Smooth muscle cell of the brain vasculature (primary cell): ENCODE measurements at regions not wholly inside any gene's neighbourhood (a gene's known extent, or its start where the extent isn't known, plus 50 kb on each side); places are given as distances from the start of the nearest gene placed in this dataset.

ENCODE experiments used
- DNase-seq: peaks from one replicate; pipeline ENCODE4 v3.0.0-alpha.2; 2012; ENCODE audit warnings: low read depth, low spot score

DNA sequence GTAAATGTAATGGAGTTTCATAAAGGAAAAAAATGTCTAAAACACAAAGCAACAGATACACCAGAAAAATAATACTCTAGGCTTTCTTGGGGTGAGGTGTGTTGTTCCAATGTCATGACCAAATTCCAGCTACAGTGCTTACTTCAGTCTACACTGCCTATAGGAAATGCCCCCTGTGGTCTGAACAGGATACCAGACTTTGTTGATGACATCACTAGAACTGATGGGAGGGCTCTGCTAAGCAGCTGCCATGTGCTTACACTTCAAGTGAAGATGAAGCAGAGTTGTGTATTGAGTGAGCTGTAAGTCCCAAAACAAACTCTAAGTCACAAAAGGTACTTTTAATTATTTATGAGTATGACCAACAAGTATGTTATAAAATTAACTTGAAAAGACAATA, 456.1 kb upstream of the IL12A start:
- DNase-seq: no peak

DNA sequence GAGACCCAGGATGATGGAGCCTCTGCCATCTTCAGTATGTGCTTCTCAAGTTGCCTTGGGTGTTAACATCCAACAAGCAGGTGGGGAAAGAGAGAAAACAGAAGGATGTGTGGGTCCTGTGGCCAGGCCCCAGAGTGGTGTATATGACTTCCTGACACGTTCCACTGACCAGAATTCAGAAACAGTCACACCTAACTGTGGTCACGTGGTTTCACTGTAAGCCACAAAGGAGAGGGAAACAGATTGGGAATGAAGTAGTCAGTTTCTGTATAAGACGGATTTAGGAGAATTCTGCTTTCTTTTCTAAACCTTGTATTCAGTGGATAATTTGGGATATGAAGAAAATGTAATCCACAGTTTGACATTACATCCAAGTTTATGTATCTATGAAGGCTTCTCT, 454.1 kb upstream of the IL12A start:
- DNase-seq: no peak

DNA sequence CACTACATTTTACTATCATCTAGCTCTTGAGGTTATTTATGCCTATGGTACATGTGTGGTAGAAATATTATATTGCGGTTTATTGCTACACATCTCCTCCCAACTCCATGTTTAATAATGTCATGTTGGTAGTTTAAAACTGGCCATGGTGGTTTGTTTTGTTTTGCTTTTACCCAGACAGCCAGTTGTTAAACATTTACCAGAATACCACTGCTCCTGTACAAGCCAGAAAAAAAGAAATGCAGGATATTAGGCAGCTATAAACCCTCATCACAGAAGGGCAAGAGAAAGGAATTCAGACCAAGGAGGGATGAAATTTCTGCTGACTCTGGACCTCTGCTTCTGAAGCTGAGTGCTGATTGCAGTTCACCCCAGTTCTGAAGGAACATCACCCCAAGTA, 451.8 kb upstream of the IL12A start:
- DNase-seq: no peak

DNA sequence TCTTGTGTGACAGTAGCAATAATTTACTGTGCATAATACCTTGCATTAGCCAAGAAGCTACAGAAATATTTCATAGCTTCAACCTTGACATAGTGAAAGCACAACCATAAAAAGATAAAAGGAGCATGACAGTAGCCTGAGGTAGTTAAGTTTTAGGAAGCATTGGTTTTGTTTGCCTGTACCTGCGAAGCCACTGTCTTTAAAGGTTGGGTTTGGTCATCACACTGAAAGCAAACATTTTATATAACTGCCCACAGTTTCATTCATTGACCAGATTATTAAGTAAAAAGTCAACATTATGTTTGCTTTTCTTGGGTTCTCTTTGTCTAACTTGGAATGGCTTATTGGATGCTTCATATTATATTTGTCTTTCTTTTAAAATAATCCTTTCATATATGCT, 450.1 kb upstream of the IL12A start:
- no peak for DNase-seq

DNA sequence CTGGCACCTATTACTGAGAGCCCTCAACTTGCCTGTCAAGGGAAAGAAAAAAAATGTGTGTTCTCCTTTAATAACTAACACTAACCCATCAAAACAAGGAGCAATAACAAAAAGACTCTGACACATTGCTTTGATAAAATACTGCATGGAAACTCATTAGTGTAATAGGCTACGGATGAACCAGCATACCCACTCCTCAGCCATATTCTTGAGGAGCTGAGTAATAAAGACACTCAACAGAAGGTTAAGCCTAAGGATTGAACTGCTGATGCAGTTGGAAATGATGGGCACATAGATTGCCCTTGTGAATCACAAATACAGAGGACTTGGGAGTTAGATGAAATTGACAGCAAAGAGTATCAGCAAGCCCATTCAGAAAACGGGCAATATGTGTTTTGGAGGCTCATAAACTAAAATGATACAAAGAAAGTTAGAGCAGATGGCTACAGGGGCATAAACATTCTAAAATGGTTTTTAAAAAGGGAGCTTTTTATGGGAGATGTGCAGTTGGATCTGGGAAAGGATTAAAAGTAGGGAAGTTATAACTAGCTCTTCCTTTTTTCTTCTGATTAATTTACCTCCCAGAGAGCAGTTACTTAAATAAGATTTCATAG, 447.6 kb upstream of the IL12A start:
- no peak for DNase-seq

DNA sequence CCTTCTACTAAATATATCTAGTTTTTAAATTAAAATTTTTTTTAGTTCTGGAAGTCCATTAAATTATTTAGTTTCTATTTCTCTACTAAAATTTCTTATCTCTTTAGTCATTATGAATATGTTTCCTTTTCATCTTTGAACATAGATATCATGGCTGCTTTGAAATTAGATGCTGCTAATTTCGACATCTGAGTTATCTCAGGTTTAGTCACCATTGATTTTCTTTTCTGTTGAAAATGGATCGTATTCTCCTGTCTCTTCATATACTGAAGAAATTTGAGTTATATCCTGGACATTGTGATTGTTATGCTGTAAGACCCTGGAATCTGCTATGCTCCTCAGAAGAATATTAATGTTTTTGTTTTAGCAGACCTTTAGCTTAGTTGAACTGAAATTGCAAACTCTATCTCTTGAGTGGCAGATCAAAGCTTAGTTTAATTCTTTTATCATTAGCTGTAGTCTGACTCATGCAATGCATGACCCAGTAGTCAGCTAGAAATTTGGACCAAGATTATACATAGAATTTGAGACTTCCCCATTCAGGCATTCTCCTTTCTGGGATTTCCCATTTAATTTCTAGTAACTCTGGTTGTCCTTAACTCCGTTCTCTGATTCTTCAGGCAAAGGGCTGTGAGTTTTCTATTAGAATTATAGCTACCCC, 439.8 kb upstream of the IL12A start:
- DNase-seq: no peak

DNA sequence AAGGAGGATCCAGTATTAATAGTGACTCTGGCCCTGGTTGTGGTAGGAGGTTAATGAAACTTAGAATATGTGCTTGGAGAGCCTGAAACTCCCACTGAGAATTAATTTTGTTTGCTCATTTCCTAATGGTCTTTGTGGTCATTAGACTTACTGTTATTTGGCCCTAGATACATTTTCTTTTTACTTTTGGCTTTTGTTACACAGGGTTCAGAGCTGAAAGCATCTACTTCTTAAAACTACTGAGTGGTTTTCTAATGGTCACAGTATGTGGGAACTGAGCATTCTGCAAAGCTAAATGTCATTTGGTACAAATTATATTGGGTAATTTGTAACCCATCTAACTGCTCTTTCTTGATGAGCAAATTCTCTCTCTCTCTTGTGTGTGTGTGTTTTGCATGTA, 433.4 kb upstream of the IL12A start:
- DNase-seq: no peak

DNA sequence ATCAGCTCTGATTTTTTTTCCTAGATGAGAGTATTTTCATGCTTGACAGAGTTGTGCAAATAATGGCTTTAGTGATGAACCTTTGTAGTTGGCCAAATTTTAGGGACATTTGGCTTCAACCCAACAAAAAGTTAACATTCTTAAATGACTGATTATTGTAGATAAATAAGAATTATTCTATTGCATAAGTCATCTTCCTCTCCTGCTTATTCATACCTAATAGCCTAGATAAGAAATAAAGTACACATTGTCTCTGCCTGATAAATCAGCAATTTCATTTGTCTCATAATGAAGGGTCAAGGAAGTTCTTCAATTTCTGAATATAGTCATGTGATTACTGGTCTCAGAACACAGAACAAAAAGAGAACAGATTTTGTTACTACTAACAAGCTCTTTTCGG, 428.9 kb upstream of the IL12A start:
- no peak for DNase-seq

DNA sequence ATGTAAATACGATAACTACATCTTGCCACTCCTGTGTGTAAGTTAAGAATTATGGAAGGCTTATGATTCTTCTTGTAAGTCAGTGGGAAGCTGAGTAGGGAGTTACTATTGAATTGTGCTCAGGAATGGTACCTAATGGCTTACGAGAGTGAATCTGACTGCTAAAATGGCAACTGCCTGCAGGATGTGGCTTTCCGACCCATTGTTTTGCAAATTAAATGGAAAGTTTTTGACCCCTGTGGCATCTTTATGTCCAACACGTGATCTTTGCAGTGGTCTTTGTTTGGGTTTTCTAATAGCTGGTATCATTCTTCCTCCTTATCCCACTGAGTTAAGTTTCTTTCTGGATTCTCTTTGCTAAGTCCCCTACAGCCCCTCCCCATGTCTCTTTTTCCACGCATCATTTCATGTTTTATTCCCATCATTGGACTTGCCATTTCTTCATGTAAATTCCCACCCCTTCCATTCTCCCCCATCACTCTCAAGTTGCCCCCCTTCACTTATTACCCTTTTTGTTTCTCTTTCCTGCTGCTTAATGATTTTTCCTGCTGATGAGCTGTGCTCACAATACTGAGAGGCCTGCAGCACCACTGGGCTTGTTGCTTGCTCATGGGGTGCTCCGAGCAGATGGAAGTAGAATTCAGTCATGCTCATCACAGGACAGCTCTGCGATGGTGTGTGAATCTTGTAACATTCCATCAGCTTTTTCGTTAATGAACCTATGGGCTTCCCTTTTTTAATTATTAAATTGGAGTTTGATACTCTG, 428.2 kb upstream of the IL12A start:
- no peak for DNase-seq

DNA sequence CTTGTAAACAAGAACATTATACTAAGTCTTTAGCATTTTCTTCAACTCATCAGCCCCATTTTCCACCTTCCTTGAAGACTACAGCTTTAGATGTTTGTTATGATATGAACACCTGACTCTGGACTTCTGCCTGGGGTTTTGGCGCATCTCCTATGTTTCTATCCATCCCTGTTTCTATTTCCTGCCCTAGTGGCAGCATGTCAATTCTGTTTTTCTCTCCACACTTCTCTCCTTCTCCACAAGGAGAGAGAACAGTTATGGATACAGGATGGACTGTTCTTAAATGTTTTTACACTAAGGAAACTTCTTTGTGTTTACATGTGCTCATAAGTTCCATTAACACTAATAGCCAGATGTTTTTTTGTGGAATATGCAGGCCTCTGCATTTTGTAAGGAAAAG, 423.3 kb upstream of the IL12A start:
- DNase-seq: no peak

DNA sequence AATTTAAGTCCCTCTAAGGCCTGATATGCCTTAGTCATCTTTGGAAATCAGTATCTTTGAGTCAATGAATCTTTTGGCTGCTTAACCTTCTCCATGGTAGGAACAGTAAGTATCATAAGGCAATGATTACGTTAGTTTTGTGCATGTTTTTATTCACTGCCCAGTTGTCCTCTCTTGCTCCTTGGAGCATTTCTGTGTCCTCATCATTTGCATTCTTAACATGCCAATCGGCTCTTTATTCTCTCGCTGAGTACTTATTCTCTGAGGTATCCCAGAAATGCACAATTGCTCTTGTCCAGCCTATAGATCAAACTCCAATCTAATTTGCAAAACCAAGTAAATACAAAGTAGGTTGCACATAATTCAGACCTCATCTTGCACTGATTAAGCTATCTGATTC, 405.0 kb upstream of the IL12A start:
- no peak for DNase-seq

DNA sequence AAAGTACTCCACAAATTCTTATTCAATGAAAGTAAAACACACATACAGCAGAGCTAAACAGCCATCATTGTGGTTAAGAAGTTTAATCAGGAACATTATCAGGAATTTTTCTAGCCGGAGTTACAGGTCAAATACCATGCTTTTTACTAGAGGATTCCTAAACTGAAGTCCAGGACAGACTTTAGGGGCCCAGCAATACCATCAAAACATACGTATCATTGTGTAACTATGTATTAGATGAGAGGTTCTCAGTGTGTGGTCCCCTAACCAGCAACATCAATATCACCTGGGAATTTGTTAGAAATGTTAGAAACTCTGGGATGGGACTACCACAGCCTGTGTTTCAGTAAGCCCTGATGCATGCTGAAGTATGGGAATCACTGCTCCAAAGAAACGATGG, 404.2 kb upstream of the IL12A start:
- DNase-seq: no peak

DNA sequence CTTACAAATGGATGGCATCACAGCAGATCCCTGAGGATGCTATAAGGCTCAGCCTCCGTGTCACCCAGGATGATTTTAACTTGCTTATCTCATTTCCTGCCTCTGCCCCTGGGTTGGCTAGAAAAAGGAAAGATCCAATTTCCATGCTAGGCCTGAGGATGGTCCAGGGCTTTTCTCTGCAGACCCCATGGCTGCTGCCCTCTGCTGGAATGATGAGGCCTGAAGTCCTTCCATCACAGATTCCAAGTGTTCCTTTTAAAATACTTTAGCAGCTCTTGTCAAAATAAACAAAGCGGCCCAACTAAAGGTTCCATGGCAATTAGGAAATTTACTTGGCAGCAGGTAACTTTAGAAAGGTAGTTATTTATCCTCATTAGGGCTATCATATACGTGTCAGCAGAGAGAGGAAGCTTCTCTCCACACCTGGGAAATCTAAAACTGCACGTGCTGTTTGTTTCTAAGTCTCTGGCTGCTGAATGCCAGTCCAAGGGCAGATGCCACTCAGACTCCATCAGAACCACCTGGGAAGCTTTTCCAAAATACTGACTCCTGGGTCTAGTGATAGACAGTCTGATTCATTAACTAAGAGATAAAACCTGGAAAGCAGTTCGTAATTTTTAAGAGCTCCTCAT, 401.9 kb upstream of the IL12A start:
- peak; percentile 15 for DNase-seq

DNA sequence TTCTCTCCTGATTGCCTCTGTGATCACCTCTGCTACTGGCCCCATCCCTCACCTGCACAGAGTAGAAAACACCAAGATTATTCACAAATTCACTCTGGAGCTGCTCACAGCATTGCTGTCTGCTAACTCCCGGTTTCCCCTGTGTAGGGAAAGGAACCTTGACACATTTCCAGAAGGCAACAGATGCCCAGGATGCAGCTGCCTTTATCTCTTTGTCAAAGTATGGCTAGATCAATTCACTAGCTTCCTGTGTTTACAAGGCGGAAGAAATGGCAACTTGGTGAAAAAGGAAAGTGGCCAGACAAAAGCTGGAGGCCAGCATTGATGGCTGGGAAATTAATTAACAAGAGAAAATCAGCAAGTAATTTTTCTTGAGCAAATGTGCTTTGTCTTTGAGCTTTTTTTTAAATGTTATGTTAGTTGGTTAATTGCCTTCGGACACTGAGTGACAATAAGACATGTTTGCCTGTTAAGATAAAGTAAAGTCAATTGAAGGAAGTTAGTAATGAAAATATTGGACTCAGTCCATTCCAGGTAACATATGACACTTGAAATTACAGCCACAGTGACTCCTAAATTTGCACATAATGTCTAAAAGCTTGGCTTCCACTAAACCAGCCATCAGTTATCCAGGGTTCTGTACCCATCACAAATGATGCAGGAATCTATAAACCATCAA, 394.6 kb upstream of the IL12A start:
- no peak for DNase-seq

DNA sequence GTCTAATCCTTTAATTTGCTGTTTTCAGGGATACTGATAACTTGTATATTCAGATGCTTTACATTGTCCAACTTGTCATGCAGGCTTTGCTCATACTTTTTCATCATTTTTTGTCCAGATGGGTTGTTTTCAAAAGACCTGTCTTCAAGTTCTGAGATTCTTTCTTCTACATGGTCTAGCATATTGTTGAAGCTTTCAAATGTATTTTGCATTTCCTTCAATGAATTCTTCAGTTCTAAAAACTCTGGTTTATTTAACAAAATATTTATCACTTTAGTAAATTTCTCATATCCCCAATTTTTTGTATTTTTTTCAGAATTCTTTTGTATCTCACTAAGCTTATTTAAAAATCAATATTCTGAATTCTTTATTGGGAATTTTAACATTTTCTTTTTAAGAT, 388.3 kb upstream of the IL12A start:
- no peak for DNase-seq

DNA sequence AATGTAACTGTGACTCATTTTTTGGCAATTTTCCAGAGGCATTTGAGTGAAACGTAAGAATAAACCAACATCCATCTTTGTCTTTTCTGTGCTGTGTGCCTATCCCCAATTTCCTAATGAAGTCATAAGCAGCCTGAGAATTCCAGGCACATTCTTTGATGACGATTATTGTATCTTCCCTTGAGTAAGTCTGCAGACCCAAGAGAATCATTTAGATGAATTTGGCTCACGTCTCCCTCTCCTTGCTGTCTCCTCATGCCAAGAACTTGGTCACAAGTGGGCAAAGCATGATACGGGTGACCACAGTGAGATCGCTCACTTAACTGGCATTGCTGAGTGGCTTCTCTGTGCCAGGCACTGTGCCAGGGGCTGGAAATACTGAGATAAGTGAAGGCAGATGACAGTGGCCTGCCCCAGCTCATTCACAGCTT, 384.5 kb upstream of the IL12A start:
- no peak for DNase-seq

DNA sequence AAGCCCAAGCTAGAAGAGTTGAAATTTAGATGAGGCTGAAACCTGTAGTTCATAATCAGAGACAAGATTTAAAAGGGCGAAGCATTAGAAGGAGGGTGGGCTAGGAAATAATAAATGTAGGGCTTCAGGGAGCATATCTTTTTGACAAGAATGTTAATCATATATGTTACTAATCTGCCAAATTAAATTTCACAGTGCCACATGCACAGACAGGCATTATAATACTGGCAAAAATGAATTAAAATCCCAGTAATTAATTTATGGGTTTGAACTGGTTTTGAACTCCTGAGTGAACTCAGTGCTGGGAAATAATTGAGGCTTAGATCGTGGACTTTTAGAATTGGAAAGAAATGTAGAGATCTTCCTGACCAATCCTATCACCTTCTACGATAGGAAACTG, 383.5 kb upstream of the IL12A start:
- no peak for DNase-seq

DNA sequence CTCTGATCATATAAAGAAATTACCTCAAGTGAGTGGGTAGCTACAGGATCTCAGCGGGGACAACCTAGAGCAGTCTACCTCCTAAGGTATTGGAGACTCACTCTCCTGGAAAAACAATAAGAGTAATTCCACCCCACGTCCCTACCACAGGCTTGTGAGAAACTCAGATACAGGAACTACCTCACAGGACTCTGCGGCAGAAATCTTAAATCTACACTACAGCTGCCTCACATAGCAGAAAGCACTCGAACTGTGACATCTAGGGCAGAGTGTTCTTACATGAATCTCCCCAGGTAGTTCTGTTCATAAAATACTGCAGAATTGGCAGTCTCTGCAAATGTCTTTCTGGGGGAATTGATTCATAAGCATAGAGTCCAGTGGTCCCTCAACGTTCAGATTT, 382.9 kb upstream of the IL12A start:
- DNase-seq: no peak

DNA sequence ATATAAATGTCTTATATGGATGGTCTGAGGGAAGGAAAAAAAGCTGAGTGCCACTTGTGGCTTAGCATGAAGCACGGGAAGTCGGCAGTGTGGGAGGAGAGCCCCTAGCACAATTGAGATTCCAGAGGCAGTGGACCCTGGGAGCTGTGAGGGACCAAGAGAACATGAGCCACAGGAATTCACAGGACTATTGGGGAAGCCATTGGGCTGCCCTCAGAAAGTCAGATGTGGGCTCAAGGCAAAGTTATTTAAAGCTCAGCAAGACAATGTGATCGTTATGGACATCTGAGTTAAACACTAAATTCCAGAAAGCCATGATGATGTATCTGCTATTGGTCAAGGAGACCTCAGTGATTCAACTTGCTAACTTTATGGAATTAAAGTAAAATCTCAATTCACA, 380.8 kb upstream of the IL12A start:
- no peak for DNase-seq

DNA sequence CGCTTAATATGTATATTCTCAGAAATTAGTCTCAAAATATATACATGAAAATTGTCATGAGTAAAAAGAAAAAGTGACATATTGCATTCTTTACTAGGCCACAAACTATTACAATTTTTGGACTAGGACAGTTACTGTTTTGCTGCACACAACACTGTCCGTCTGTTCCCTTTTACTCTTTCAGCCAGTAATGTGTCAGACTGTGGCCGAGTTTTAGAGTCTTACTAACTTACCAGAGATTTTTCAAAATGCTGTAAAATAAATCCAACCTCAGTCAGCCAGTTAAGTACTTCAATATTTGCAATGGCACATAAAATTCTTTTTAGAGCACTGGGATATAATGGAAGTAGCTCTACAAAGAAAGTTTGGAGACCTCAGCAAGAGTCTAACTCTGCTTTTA, 380.3 kb upstream of the IL12A start:
- no peak for DNase-seq

DNA sequence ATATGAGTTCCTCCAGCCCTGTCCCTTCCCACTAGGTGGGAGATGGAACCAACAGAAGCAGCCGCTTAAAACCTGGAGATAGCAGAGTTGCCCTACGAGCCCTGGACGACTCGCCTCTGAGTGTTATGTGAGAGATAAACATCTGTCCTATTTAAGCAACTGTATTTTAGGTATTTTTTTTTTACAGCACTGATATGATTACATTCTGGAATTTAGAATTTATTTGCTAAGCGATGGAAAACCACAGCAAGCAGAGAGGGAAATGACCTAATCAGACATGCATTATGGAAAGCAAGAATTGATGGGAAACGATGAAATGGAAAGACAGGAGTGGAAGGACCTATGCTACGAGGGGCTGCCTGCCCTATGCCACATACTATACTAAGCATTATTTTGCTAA, 379.0 kb upstream of the IL12A start:
- no peak for DNase-seq

DNA sequence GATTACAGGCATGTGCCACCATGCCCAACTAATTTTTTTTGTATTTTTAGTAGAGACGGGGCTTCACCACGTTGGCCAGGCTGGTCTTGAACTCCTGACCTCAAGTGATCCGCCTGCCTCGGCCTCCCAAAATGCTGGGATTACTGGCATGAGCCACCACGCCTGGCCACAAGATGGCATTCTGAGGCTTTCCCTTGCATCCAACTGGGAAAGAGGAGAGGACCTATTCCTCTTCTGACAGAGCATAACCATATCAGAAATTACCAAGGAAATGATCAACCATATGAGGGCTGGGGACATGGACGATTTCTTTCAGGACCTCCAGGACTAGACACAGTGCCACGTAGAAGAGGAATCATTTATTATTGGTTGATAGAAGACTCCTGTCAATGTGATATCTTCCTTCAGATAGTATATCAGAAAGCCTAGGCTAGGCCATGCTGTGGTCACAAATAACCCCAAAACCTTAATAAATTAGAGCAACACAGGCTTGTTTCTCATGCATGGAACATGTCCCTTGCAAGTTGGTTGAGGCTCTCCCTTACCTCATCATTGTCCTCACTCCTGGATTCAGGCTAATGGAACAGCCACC, 372.3 kb upstream of the IL12A start:
- no peak for DNase-seq
